H1 (cell line): ENCODE measurements at regions not wholly inside any gene's neighbourhood (a gene's known extent, or its start where the extent isn't known, plus 50 kb on each side); places are given as distances from the start of the nearest gene placed in this dataset.

Experiments used
- CTCF ChIA-PET: fragments of 300-600 bp; sonication (Branson Sonifier 250); formaldehyde crosslinking; loops from one replicate; lab custom pipeline; 2021; ENCODE audit not compliant: partially characterized antibody; lab: Charles Lee
- POLR2A ChIA-PET: fragments of 300-600 bp; sonication (Branson Sonifier 250); formaldehyde crosslinking; loops from one replicate; lab custom pipeline; 2021; ENCODE audit warnings: inconsistent platforms; ENCODE audit not compliant: partially characterized antibody; lab: Charles Lee
- DNase-seq, 2 experiments: peaks; one replicate each; pipeline versions ENCODE4 v3.0.0 to v3.0.0-alpha.2; 2010 to 2022; ENCODE audit warnings: low spot score in 2 of 2, low read depth in 1 of 2, mixed read lengths in 1 of 2
- FAIRE-seq: peaks from 2 replicates; lab custom pipeline; 2011; peaks lifted over from hg19 to GRCh38; lab: Jason Lieb, UNC
- H2AFZ ChIP-seq: 2 replicates; pipeline ENCODE4 v1.8.1; 2012; ENCODE audit warnings: low read length, inconsistent platforms
- H2AK5ac ChIP-seq: 2 replicates; pipeline ENCODE4 v1.6.1; 2013; ENCODE audit warnings: low read depth, low read length
- H2BK120ac ChIP-seq: replicated peaks from 2 replicates; pipeline ENCODE3; 2013; ENCODE audit warnings: low read depth, low read length, inconsistent platforms
- H2BK12ac ChIP-seq: 2 replicates; pipeline ENCODE4 v1.6.1; 2013; ENCODE audit warnings: low read depth, low read length
- H2BK15ac ChIP-seq: 2 replicates; pipeline ENCODE4 v1.6.1; 2013; ENCODE audit warnings: low read length
- H2BK20ac ChIP-seq: 2 replicates; pipeline ENCODE4 v1.6.1; 2013; ENCODE audit warnings: low read length
- H2BK5ac ChIP-seq: 2 replicates; pipeline ENCODE4 v1.6.1; 2013; ENCODE audit warnings: low read depth, low read length
- H3K14ac ChIP-seq: 2 replicates; pipeline ENCODE4 v1.6.1; 2013; ENCODE audit warnings: inconsistent platforms; ENCODE audit not compliant: insufficient read length
- H3K18ac ChIP-seq: 2 replicates; pipeline ENCODE4 v1.6.1; 2013; ENCODE audit warnings: low read length; ENCODE audit errors: extremely low read depth
- H3K23ac ChIP-seq: 2 replicates; pipeline ENCODE4 v1.6.1; 2013; ENCODE audit warnings: inconsistent platforms; ENCODE audit not compliant: insufficient read length
- H3K23me2 ChIP-seq: 2 replicates; pipeline ENCODE4 v1.6.1; 2013; ENCODE audit warnings: low read depth, low read length
- H3K27ac ChIP-seq: 2 replicates; pipeline ENCODE4 v1.6.1; 2011; ENCODE audit warnings: low read depth, low read length, inconsistent platforms
- H3K27me3 ChIP-seq, 4 experiments: replicated peaks in 1 of 4; 1 replicate in 1 of 4; 2 replicates in 3 of 4; pipeline versions ENCODE4 v1.6.1 to v1.8.1; 2011 to 2013; ENCODE audit warnings: low read length in 3 of 4, mild to moderate bottlenecking in 3 of 4, inconsistent platforms in 2 of 4, mixed read lengths in 2 of 4, moderate library complexity in 1 of 4; ENCODE audit not compliant: control insufficient read depth in 3 of 4, insufficient read depth in 3 of 4; ENCODE audit errors: extremely low read depth in 1 of 4
- H3K36me3 ChIP-seq, 4 experiments: 2 replicates each; pipeline versions ENCODE4 v1.6.1 to v1.8.1; 2011 to 2013; ENCODE audit warnings: mild to moderate bottlenecking in 4 of 4, low read length in 3 of 4, moderate library complexity in 2 of 4, control low read depth in 1 of 4, inconsistent platforms in 1 of 4; ENCODE audit not compliant: insufficient read depth in 4 of 4, control insufficient read depth in 2 of 4
- H3K4ac ChIP-seq: replicated peaks from 2 replicates; pipeline ENCODE3; 2013; ENCODE audit warnings: low read length, low read depth, mixed read lengths, inconsistent platforms; ENCODE audit not compliant: insufficient read length
- H3K4me1 ChIP-seq, 4 experiments: replicated peaks in 1 of 4; 1 replicate in 1 of 4; 2 replicates in 3 of 4; pipeline versions ENCODE4 v1.6.1 to v1.8.1; 2011 to 2013; ENCODE audit warnings: low read length in 3 of 4, inconsistent platforms in 2 of 4, mixed read lengths in 1 of 4; ENCODE audit not compliant: insufficient read depth in 4 of 4, control insufficient read depth in 3 of 4
- H3K4me2 ChIP-seq, 2 experiments: 2 replicates each; pipeline versions ENCODE4 v1.6.1 to v1.8.1; 2011 to 2013; ENCODE audit warnings: low read depth in 2 of 2, low read length in 2 of 2, control low read depth in 1 of 2, inconsistent platforms in 1 of 2, mild to moderate bottlenecking in 1 of 2; ENCODE audit not compliant: insufficient read depth in 1 of 2
- H3K4me3 ChIP-seq, 4 experiments: fragments of 200-600, 300-600 bp in 1 of 4; sonication (generic), shearing (Covaris generic), sonication (Bioruptor Twin) in 1 of 4; 2 replicates each; pipeline versions ENCODE4 v1.5.1 to v1.8.1; 2011 to 2016; ENCODE audit warnings: low read length in 4 of 4, low read depth in 3 of 4, control low read depth in 2 of 4, inconsistent platforms in 2 of 4, mild to moderate bottlenecking in 2 of 4, mixed read lengths in 1 of 4, moderate library complexity in 1 of 4; ENCODE audit not compliant: insufficient read depth in 2 of 4; ENCODE audit errors: extremely low read depth in 1 of 4
- H3K56ac ChIP-seq: replicated peaks from 2 replicates; pipeline ENCODE3; 2013; ENCODE audit warnings: low read depth, mild to moderate bottlenecking, mixed read lengths, low read length, inconsistent platforms; ENCODE audit not compliant: insufficient read length
- H3K79me1 ChIP-seq: 2 replicates; pipeline ENCODE4 v1.6.1; 2013; ENCODE audit warnings: low read depth, low read length, control low read depth
- H3K79me2 ChIP-seq, 2 experiments: 2 replicates each; pipeline versions ENCODE4 v1.6.1 to v1.8.1; 2012 to 2013; ENCODE audit warnings: low read length in 2 of 2, mild to moderate bottlenecking in 2 of 2, inconsistent platforms in 1 of 2; ENCODE audit not compliant: insufficient read depth in 2 of 2, control insufficient read depth in 1 of 2
- H3K9ac ChIP-seq, 4 experiments: replicated peaks in 1 of 4; 1 replicate in 1 of 4; 2 replicates in 3 of 4; pipeline versions ENCODE4 v1.6.1 to v1.8.1; 2011 to 2013; ENCODE audit warnings: low read depth in 3 of 4, low read length in 3 of 4, control low read depth in 2 of 4, mild to moderate bottlenecking in 2 of 4, moderate library complexity in 2 of 4, inconsistent platforms in 1 of 4; ENCODE audit errors: extremely low read depth in 1 of 4
- H3K9me3 ChIP-seq, 2 experiments: 2 replicates each; pipeline versions ENCODE4 v1.6.1 to v1.8.1; 2012 to 2013; ENCODE audit warnings: mild to moderate bottlenecking in 2 of 2, moderate library complexity in 2 of 2, control low read depth in 1 of 2, inconsistent platforms in 1 of 2, low read depth in 1 of 2, low read length in 1 of 2, mixed read lengths in 1 of 2; ENCODE audit not compliant: insufficient read depth in 2 of 2
- H4K20me1 ChIP-seq, 2 experiments: replicated peaks in 1 of 2; 2 replicates each; pipeline versions ENCODE3 to v1.8.1; 2011 to 2013; ENCODE audit warnings: inconsistent platforms in 2 of 2, low read length in 2 of 2, mild to moderate bottlenecking in 1 of 2; ENCODE audit not compliant: insufficient read depth in 2 of 2, control insufficient read depth in 1 of 2
- H4K5ac ChIP-seq: 2 replicates; pipeline ENCODE4 v1.6.1; 2013; ENCODE audit warnings: low read length, low read depth, mixed read lengths, inconsistent platforms; ENCODE audit not compliant: insufficient read length
- H4K8ac ChIP-seq: 2 replicates; pipeline ENCODE4 v1.8.0; 2013; ENCODE audit warnings: mild to moderate bottlenecking, moderate library complexity, low read length, inconsistent platforms; ENCODE audit not compliant: insufficient read depth; ENCODE audit errors: extremely low read depth
- H4K91ac ChIP-seq: replicated peaks from 2 replicates; pipeline ENCODE3; 2013; ENCODE audit warnings: low read length, mixed read lengths, inconsistent platforms; ENCODE audit not compliant: insufficient read length
- TAF7 ChIP-seq: optimal IDR thresholded peaks from 2 replicates; pipeline ENCODE3; 2011; ENCODE audit warnings: low read depth, mild to moderate bottlenecking, inconsistent platforms, low read length, moderate library complexity, borderline replicate concordance
- USF2 ChIP-seq: IDR thresholded peaks from 2 replicates; pipeline ENCODE4 v1.6.1; 2011; ENCODE audit warnings: low read length, improper control_type of control experiment
- WGBS, 2 experiments: shearing (Covaris generic) in 1 of 2; methylation state at CpG; one replicate each; pipeline versions ENCODE4 v1.1.6 to v1.1.7; 2013 to 2015; ENCODE audit warnings: low lambda C conversion rate in 2 of 2, mixed read lengths in 2 of 2, inconsistent platforms in 1 of 2, low coverage in 1 of 2, missing lambda C conversion rate in 1 of 2; ENCODE audit not compliant: insufficient replicate concordance in 2 of 2, insufficient coverage in 1 of 2, insufficient read length in 1 of 2; ENCODE audit errors: extremely low coverage in 1 of 2, missing lambda C conversion rate in 1 of 2; 5-methylcytosine and 5-hydroxymethylcytosine counted together
- TF ChIP-seq, protein P1 (sequence below), 3 experiments: IDR thresholded peaks; 1 replicate in 2 of 3; 2 replicates in 1 of 3; pipeline versions ENCODE4 v1.5.1 to v1.6.1; 2011; ENCODE audit warnings: low read length in 3 of 3, mild to moderate bottlenecking in 3 of 3, inconsistent platforms in 2 of 3, low read depth in 1 of 3, moderate library complexity in 1 of 3; ENCODE audit not compliant: insufficient read depth in 1 of 3; ENCODE audit errors: control extremely low read depth in 1 of 3

DNA sequence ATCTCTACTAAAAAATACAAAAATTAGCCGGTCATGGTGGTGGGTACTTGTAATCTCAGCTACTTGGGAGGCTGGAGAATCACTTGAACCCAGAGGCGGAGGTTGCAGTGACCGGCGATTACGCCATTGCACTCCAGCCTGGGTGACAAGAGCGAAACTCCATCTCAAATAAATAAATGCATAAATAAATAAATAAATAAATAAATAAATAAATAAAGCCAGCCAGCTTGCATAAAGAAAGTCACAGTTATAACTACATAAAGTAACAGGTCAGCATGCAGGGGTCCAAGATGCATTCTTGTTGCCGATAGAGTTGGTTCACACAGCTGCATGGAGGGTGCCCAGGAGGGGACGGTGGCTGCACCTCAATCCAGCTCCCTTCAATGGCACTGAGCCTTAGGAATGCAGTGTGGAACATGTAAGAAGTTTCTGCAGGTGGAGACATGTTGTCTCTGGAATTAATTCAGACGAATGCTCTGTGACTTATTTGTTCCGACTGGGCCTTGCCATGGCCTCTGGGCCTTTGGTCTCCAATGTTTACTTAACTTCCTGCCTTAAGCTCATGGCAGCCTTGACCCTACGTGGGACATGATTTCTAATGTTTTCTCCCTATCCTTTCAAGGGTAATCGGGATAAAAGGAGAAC is 159.6 kb upstream of the PRKCQ start:
- Histone ChIP-seq H4K91ac (peak overlapping the region; percentile 29), H3K4me3 (no peak overlapping the region), H4K8ac (no peak overlapping the region; the same call in 1 of the 2 replicates)
- TF ChIP-seq TAF7 (no peak), USF2 (no peak)
- TF ChIP-seq, protein P1, sequence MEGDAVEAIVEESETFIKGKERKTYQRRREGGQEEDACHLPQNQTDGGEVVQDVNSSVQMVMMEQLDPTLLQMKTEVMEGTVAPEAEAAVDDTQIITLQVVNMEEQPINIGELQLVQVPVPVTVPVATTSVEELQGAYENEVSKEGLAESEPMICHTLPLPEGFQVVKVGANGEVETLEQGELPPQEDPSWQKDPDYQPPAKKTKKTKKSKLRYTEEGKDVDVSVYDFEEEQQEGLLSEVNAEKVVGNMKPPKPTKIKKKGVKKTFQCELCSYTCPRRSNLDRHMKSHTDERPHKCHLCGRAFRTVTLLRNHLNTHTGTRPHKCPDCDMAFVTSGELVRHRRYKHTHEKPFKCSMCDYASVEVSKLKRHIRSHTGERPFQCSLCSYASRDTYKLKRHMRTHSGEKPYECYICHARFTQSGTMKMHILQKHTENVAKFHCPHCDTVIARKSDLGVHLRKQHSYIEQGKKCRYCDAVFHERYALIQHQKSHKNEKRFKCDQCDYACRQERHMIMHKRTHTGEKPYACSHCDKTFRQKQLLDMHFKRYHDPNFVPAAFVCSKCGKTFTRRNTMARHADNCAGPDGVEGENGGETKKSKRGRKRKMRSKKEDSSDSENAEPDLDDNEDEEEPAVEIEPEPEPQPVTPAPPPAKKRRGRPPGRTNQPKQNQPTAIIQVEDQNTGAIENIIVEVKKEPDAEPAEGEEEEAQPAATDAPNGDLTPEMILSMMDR (IDR thresholded peaks at IDR 0.05; ENCODE audit: control extremely low read depth in 1 of 3, insufficient read depth in 1 of 3, low read depth in 1 of 3, low read length in 3 of 3): no peak
- TF ChIP-seq, all 59 proteins: peak for 0
- H3K23ac ChIP-seq: no peak overlapping the region
- H3K4ac ChIP-seq: no peak overlapping the region
- H3K27me3 ChIP-seq: no peaks in the 10 kb centered on the region
- no peak overlapping the region for H3K27ac ChIP-seq
- no peaks in the 10 kb centered on the region for H3K79me1 ChIP-seq
- H3K56ac ChIP-seq: no peak overlapping the region
- H2BK120ac ChIP-seq: no peak overlapping the region
- no peak overlapping the region for H2BK12ac ChIP-seq
- no peak overlapping the region for H2AFZ ChIP-seq
- H2BK15ac ChIP-seq: no peak overlapping the region
- FAIRE-seq (no peak), DNase-seq (no peak)
- no peaks in the 10 kb centered on the region for H3K79me2 ChIP-seq
- H4K20me1 ChIP-seq: no peaks in the 10 kb centered on the region
- H3K18ac ChIP-seq: no peak overlapping the region; the same call in 1 of the 2 replicates
- H4K5ac ChIP-seq: no peak overlapping the region
- H3K14ac ChIP-seq: no peak overlapping the region
- H3K23me2 ChIP-seq: no peaks in the 10 kb centered on the region; the same call in 1 of the 2 replicates
- no peak overlapping the region for H2BK20ac ChIP-seq
- peaks cover 4 to 19% (median 14%) of the 10 kb centered on the region in 4 experiments for H3K4me1 ChIP-seq
- CTCF ChIA-PET: interaction anchor here (1.3 to 2.6 kb wide), 3 partner anchors 13 to 292 kb away, joined by 4 to 7 read pairs (median 4); no protein-coding TSS in a partner anchor
- 81% methylated on average over 12 of the region's 12 CpGs; no CpG with 5 or more reads in 1 of the 2 experiments for WGBS, 2 experiments
- POLR2A ChIA-PET: no interaction called here
- H3K4me2 ChIP-seq: no peak overlapping the region
- H3K9ac ChIP-seq: no peak overlapping the region
- H3K36me3 ChIP-seq: no peaks in the 10 kb centered on the region
- no peak overlapping the region for H2BK5ac ChIP-seq
- H2AK5ac ChIP-seq: no peak overlapping the region
- no peaks in the 10 kb centered on the region for H3K9me3 ChIP-seq
